ENCODE measurements at regions not wholly inside any gene's neighbourhood (a gene's known extent, or its start where the extent isn't known, plus 50 kb on each side); places are given as distances from the start of the nearest gene placed in this dataset.

GRCh38 chr13:74316547-74316946 lies 182.3 kb upstream of the KLF12 start:
- Mint-ChIP-seq H3K27me3 (ENCODE audit: low read depth) (peaks cover 26% of the 10 kb centered on the region), H3K4me1 (peaks cover 6% of the 10 kb centered on the region), H3K9me3 (peaks cover 5% of the 10 kb centered on the region), H3K36me3 (no peaks in the 10 kb centered on the region), H3K27ac (peak overlapping the region; percentile 22), H3K4me3 (no peak overlapping the region)
- TF ChIP-seq CTCF (IDR thresholded peaks at IDR 0.05; ENCODE audit: unreplicated experiment): no peak
- no peak for DNase-seq (ENCODE audit: low spot score in 2 of 2, unreplicated experiment in 2 of 2)

- Mint-ChIP-seq H3K9me3 (no peaks in the 10 kb centered on the region), H3K4me1 (peaks cover 23% of the 10 kb centered on the region), H3K27me3 (ENCODE audit: low read depth) (peaks cover 2% of the 10 kb centered on the region), H3K4me3 (no peak overlapping the region), H3K27ac (no peak overlapping the region), H3K36me3 (no peaks in the 10 kb centered on the region)
- TF ChIP-seq CTCF (IDR thresholded peaks at IDR 0.05; ENCODE audit: unreplicated experiment): no peak
- no peak for DNase-seq (ENCODE audit: low spot score in 2 of 2, unreplicated experiment in 2 of 2)
These were observed 172.3 kb upstream of the KLF12 start for GRCh38 chr13:74306496-74306895.

GRCh38 chr13:74305876-74306275 lies 171.7 kb upstream of the KLF12 start:
- no peak for DNase-seq (ENCODE audit: low spot score in 2 of 2, unreplicated experiment in 2 of 2)
- no peak for TF ChIP-seq CTCF (IDR thresholded peaks at IDR 0.05; ENCODE audit: unreplicated experiment)
- Mint-ChIP-seq H3K4me1 (peaks cover 29% of the 10 kb centered on the region), H3K4me3 (no peak overlapping the region), H3K27ac (peak overlapping the region; percentile 35), H3K27me3 (ENCODE audit: low read depth) (peaks cover 2% of the 10 kb centered on the region), H3K9me3 (no peaks in the 10 kb centered on the region), H3K36me3 (no peaks in the 10 kb centered on the region)

- H3K9me3 Mint-ChIP-seq: no peaks in the 10 kb centered on the region
- no peaks in the 10 kb centered on the region for H3K27me3 Mint-ChIP-seq (ENCODE audit: low read depth)
- H3K27ac Mint-ChIP-seq: peak overlapping the region; percentile 77
- no peak for DNase-seq (ENCODE audit: low spot score in 2 of 2, unreplicated experiment in 2 of 2)
- H3K36me3 Mint-ChIP-seq: no peaks in the 10 kb centered on the region
- peaks cover 24% of the 10 kb centered on the region for H3K4me1 Mint-ChIP-seq
- no peak overlapping the region for H3K4me3 Mint-ChIP-seq
- TF ChIP-seq CTCF (IDR thresholded peaks at IDR 0.05; ENCODE audit: unreplicated experiment): no peak
These were observed 167.2 kb upstream of the KLF12 start for GRCh38 chr13:74301258-74301935.

GRCh38 chr13:74300162-74300561 lies 166.0 kb upstream of the KLF12 start:
- Mint-ChIP-seq H3K4me1 (peaks cover 17% of the 10 kb centered on the region), H3K36me3 (no peaks in the 10 kb centered on the region), H3K4me3 (no peak overlapping the region), H3K9me3 (no peaks in the 10 kb centered on the region), H3K27ac (no peak overlapping the region), H3K27me3 (ENCODE audit: low read depth) (no peaks in the 10 kb centered on the region)
- no peak for DNase-seq (ENCODE audit: low spot score in 2 of 2, unreplicated experiment in 2 of 2)
- TF ChIP-seq CTCF (IDR thresholded peaks at IDR 0.05; ENCODE audit: unreplicated experiment): no peak

GRCh38 chr13:74299721-74300120 lies 165.5 kb upstream of the KLF12 start:
- Mint-ChIP-seq H3K36me3 (no peaks in the 10 kb centered on the region), H3K4me3 (no peak overlapping the region), H3K9me3 (no peaks in the 10 kb centered on the region), H3K27ac (no peak overlapping the region), H3K4me1 (peaks cover 20% of the 10 kb centered on the region), H3K27me3 (ENCODE audit: low read depth) (no peaks in the 10 kb centered on the region)
- no peak for DNase-seq (ENCODE audit: low spot score in 2 of 2, unreplicated experiment in 2 of 2)
- TF ChIP-seq CTCF (IDR thresholded peaks at IDR 0.05; ENCODE audit: unreplicated experiment): no peak
